SKM-1 (cell line): ENCODE measurements at regions not wholly inside any gene's neighbourhood (a gene's known extent, or its start where the extent isn't known, plus 50 kb on each side); places are given as distances from the start of the nearest gene placed in this dataset.
"Not testable (repeated sequence)": the region's sequence is repeated elsewhere in the genome, so short reads cannot be mapped to it uniquely, and the experiment has no call there.

Experiments
- DNase-seq: peaks from one replicate; lab custom pipeline; 2025; ENCODE audit not compliant: unreplicated experiment; lab: John Stamatoyannopoulos, UW

- DNase-seq: no peak
Measured at GRCh38 chr6:66230591-66230990, 523.6 kb upstream of the EYS start.

GRCh38 chr6:66226109-66226508 lies 519.1 kb upstream of the EYS start:
- DNase-seq: no peak

GRCh38 chr6:66210964-66211363 lies 503.9 kb upstream of the EYS start:
- DNase-seq: no peak

- no peak for DNase-seq
Measured at GRCh38 chr6:66200390-66200789, 493.4 kb upstream of the EYS start.

GRCh38 chr6:66199171-66199570 lies 492.1 kb upstream of the EYS start:
- DNase-seq: no peak

GRCh38 chr6:66198062-66198624 lies 491.1 kb upstream of the EYS start:
- DNase-seq: no peak

GRCh38 chr6:66190858-66191257 lies 483.8 kb upstream of the EYS start:
- DNase-seq: no peak

GRCh38 chr6:66189915-66190314 lies 482.9 kb upstream of the EYS start:
- no peak for DNase-seq

- DNase-seq: no peak
Measured at GRCh38 chr6:66186756-66187155, 479.7 kb upstream of the EYS start.

GRCh38 chr6:66184091-66184490 lies 477.1 kb upstream of the EYS start:
- DNase-seq: no peak

GRCh38 chr6:66179361-66179760 lies 472.3 kb upstream of the EYS start:
- DNase-seq: no peak

GRCh38 chr6:66173587-66173986 lies 466.6 kb upstream of the EYS start:
- DNase-seq: no peak

- not testable (repeated sequence) for DNase-seq
Measured at GRCh38 chr6:66166713-66167112, 459.7 kb upstream of the EYS start.

- DNase-seq: no peak
Measured at GRCh38 chr6:66161546-66162108, 454.6 kb upstream of the EYS start.

- DNase-seq: no peak
Measured at GRCh38 chr6:66159937-66160336, 452.9 kb upstream of the EYS start.

- DNase-seq: no peak
Measured at GRCh38 chr6:66153247-66153646, 446.2 kb upstream of the EYS start.

GRCh38 chr6:66149132-66149531 lies 442.1 kb upstream of the EYS start:
- no peak for DNase-seq

GRCh38 chr6:66145867-66146266 lies 438.8 kb upstream of the EYS start:
- DNase-seq: no peak

- DNase-seq: no peak
Measured at GRCh38 chr6:66134021-66134420, 427.0 kb upstream of the EYS start.

- no peak for DNase-seq
Measured at GRCh38 chr6:66128656-66129055, 421.6 kb upstream of the EYS start.

- no peak for DNase-seq
Measured at GRCh38 chr6:66128243-66128642, 421.2 kb upstream of the EYS start.

- DNase-seq: no peak
Measured at GRCh38 chr6:66127061-66127460, 420.0 kb upstream of the EYS start.

GRCh38 chr6:66126358-66126757 lies 419.3 kb upstream of the EYS start:
- DNase-seq: no peak
